ENCODE measurements at regions not wholly inside any gene's neighbourhood (a gene's known extent, or its start where the extent isn't known, plus 50 kb on each side); places are given as distances from the start of the nearest gene placed in this dataset.

DNA sequence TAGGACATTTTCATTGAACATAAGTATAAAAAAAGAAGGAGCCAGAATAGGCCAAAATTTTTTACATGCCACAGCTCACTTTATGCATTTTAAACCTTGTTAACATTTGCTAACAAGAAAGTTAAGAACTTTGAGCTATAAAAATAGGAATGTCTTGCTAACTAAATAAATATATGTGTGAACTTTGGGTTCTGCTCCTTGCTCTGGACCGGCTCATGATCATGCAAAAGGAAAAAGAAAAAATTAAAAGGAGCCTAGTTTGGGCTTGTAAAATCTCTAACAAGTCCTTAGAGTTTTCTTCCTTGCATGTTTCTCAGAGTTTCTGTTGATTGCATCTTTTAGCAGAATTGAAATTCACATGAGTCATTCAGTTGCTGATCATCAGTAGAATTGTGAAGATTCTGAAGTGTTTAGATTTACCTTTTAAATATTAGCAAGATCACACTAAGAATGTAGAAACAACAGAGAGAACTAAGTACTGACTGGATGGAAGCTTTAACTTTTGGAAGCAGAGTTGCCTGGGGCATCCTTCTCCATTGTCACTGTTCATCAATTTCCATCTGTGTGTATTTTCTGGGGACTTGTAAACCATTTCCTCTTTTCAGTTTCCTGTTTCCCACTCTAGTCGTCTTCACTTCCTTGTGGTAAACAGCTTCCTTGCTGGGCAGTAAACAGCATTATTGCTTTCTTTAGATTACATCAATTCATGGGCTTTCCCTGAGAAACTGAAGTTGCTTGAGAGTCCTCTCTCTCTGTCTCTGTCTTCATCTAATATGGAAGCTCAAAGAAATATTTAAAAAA lies 458.4 kb upstream of the BTBD3 start (continued):
- TF ChIP-seq, protein P1, sequence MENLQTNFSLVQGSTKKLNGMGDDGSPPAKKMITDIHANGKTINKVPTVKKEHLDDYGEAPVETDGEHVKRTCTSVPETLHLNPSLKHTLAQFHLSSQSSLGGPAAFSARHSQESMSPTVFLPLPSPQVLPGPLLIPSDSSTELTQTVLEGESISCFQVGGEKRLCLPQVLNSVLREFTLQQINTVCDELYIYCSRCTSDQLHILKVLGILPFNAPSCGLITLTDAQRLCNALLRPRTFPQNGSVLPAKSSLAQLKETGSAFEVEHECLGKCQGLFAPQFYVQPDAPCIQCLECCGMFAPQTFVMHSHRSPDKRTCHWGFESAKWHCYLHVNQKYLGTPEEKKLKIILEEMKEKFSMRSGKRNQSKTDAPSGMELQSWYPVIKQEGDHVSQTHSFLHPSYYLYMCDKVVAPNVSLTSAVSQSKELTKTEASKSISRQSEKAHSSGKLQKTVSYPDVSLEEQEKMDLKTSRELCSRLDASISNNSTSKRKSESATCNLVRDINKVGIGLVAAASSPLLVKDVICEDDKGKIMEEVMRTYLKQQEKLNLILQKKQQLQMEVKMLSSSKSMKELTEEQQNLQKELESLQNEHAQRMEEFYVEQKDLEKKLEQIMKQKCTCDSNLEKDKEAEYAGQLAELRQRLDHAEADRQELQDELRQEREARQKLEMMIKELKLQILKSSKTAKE (IDR thresholded peaks at IDR 0.05; ENCODE audit: low read depth, poor library complexity, severe bottlenecking) = no peak
- TF ChIP-seq MTA2 (IDR thresholded peaks at IDR 0.05; ENCODE audit: low read depth) (peak; percentile 49; the same call in 1 of the 2 replicates), ATF7 (IDR thresholded peaks at IDR 0.05; ENCODE audit: low read depth) (peak; percentile 58), SUPT20H (IDR thresholded peaks at IDR 0.05; ENCODE audit: borderline replicate concordance, control insufficient read depth, low read depth, low read length) (no peak), DPF2 (IDR thresholded peaks at IDR 0.05) (peak; percentile 65), STAT3 (IDR thresholded peaks at IDR 0.05; ENCODE audit: low read depth, low read length) (no peak), ETV6 (conservative IDR thresholded peaks at IDR 0.05 in 1 of 2, IDR thresholded peaks at IDR 0.05 in 1 of 2; ENCODE audit: borderline replicate concordance in 1 of 2, low read depth in 1 of 2) (peak in 1 of 2 experiments; percentile 88; a peak in 2 of 4 replicates), RELB (IDR thresholded peaks at IDR 0.05; ENCODE audit: low read depth) (peak; percentile 61; the same call in 1 of the 2 replicates), ATF3 (IDR thresholded peaks at IDR 0.05; ENCODE audit: borderline replicate concordance, extremely low read depth, low read depth, low read length) (no peak), SRF (IDR thresholded peaks at IDR 0.05; ENCODE audit: low read depth in 2 of 2, low read length in 2 of 2) (no peak), CHD4 (IDR thresholded peaks at IDR 0.05) (no peak), RUNX3 (IDR thresholded peaks at IDR 0.05; ENCODE audit: low read length) (peak; percentile 42; the same call in 1 of the 2 replicates), NFYA (IDR thresholded peaks at IDR 0.05; ENCODE audit: borderline replicate concordance, low read depth, low read length) (no peak), NR2C1 (IDR thresholded peaks at IDR 0.05) (no peak), IKZF1 (conservative IDR thresholded peaks at IDR 0.05) (peak; percentile 83)
- TF ChIP-seq, protein P2, sequence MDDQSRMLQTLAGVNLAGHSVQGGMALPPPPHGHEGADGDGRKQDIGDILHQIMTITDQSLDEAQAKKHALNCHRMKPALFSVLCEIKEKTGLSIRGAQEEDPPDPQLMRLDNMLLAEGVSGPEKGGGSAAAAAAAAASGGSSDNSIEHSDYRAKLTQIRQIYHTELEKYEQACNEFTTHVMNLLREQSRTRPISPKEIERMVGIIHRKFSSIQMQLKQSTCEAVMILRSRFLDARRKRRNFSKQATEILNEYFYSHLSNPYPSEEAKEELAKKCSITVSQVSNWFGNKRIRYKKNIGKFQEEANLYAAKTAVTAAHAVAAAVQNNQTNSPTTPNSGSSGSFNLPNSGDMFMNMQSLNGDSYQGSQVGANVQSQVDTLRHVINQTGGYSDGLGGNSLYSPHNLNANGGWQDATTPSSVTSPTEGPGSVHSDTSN (IDR thresholded peaks at IDR 0.05; ENCODE audit: insufficient replicate concordance, low read depth, low read length) = no peak
- TF ChIP-seq, protein P3, sequence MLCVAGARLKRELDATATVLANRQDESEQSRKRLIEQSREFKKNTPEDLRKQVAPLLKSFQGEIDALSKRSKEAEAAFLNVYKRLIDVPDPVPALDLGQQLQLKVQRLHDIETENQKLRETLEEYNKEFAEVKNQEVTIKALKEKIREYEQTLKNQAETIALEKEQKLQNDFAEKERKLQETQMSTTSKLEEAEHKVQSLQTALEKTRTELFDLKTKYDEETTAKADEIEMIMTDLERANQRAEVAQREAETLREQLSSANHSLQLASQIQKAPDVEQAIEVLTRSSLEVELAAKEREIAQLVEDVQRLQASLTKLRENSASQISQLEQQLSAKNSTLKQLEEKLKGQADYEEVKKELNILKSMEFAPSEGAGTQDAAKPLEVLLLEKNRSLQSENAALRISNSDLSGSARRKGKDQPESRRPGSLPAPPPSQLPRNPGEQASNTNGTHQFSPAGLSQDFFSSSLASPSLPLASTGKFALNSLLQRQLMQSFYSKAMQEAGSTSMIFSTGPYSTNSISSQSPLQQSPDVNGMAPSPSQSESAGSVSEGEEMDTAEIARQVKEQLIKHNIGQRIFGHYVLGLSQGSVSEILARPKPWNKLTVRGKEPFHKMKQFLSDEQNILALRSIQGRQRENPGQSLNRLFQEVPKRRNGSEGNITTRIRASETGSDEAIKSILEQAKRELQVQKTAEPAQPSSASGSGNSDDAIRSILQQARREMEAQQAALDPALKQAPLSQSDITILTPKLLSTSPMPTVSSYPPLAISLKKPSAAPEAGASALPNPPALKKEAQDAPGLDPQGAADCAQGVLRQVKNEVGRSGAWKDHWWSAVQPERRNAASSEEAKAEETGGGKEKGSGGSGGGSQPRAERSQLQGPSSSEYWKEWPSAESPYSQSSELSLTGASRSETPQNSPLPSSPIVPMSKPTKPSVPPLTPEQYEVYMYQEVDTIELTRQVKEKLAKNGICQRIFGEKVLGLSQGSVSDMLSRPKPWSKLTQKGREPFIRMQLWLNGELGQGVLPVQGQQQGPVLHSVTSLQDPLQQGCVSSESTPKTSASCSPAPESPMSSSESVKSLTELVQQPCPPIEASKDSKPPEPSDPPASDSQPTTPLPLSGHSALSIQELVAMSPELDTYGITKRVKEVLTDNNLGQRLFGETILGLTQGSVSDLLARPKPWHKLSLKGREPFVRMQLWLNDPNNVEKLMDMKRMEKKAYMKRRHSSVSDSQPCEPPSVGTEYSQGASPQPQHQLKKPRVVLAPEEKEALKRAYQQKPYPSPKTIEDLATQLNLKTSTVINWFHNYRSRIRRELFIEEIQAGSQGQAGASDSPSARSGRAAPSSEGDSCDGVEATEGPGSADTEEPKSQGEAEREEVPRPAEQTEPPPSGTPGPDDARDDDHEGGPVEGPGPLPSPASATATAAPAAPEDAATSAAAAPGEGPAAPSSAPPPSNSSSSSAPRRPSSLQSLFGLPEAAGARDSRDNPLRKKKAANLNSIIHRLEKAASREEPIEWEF (IDR thresholded peaks at IDR 0.05; ENCODE audit: insufficient replicate concordance, low read depth, low read length) = no peak

Measured in GM12878 (cell line).